ENCODE measurements at regions not wholly inside any gene's neighbourhood (a gene's known extent, or its start where the extent isn't known, plus 50 kb on each side); places are given as distances from the start of the nearest gene placed in this dataset.
"Not testable (repeated sequence)": the region's sequence is repeated elsewhere in the genome, so short reads cannot be mapped to it uniquely, and the experiment has no call there.

DNA sequence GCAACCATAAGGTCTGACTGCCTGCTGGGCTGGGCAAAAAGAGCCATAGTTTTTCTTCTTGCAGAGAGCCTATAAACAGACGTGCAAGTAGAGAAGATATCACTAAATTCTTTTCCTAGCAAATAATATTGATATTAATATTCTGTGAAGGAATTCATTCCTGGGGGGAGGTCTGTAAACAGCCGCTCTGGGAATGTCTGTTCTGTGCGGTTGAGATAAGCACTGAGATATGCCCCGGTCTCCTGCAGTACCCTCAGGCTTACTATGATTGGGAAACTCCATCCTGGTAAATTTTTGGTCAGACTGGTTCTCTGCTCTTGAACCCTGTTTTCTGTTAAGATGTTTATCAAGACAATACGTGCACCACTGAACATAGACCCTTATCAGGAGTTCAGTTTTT lies 167.1 kb upstream of the MEF2C start:
- not testable (repeated sequence) for TF ChIP-seq CTCF (conservative IDR thresholded peaks at IDR 0.05; ENCODE audit: low read depth, low read length); EZH2 (IDR thresholded peaks at IDR 0.05; ENCODE audit: low read length, unreplicated experiment)

Measured in PC-3 (cell line).